Neuronal stem cell (in vitro differentiated cells): ENCODE measurements at regions not wholly inside any gene's neighbourhood (a gene's known extent, or its start where the extent isn't known, plus 50 kb on each side); places are given as distances from the start of the nearest gene placed in this dataset.
A peak's percentile ranks its signal among the peaks of the same experiment; 100 is the strongest.

ENCODE experiments used
- DNase-seq: peaks from one replicate; pipeline ENCODE4 v3.0.0-alpha.2; 2013; ENCODE audit warnings: low spot score
- H2AFZ ChIP-seq: one replicate; pipeline ENCODE4 v1.6.1; 2013; ENCODE audit warnings: mild to moderate bottlenecking, low read length, inconsistent platforms
- H2AK5ac ChIP-seq: 2 replicates; pipeline ENCODE4 v1.6.1; 2013; ENCODE audit warnings: low read depth, mild to moderate bottlenecking, inconsistent platforms, low read length, moderate library complexity, mixed read lengths
- H2BK120ac ChIP-seq: 2 replicates; pipeline ENCODE4 v1.6.1; 2013; ENCODE audit warnings: low read depth, mild to moderate bottlenecking, inconsistent platforms, low read length, moderate library complexity, mixed read lengths
- H2BK12ac ChIP-seq: one replicate; pipeline ENCODE4 v1.6.1; 2013; ENCODE audit warnings: low read length, inconsistent platforms
- H2BK15ac ChIP-seq: 2 replicates; pipeline ENCODE4 v1.6.1; 2013; ENCODE audit warnings: mild to moderate bottlenecking, low read length, inconsistent platforms, mixed read lengths
- H2BK5ac ChIP-seq: one replicate; pipeline ENCODE4 v1.6.1; 2013; ENCODE audit warnings: inconsistent platforms, mild to moderate bottlenecking, low read length, moderate library complexity
- H3K14ac ChIP-seq: one replicate; pipeline ENCODE4 v1.6.1; 2013; ENCODE audit warnings: low read length, inconsistent platforms
- H3K18ac ChIP-seq: 2 replicates; pipeline ENCODE4 v1.6.1; 2013; ENCODE audit warnings: low read length, inconsistent platforms
- H3K23ac ChIP-seq: 2 replicates; pipeline ENCODE4 v1.6.1; 2013; ENCODE audit warnings: low read depth, mild to moderate bottlenecking, mixed read lengths, low read length, inconsistent platforms; ENCODE audit not compliant: poor library complexity
- H3K27ac ChIP-seq: replicated peaks from 3 replicates; pipeline ENCODE4 v1.5.1; 2013; ENCODE audit warnings: low read length, inconsistent platforms
- H3K27me3 ChIP-seq, 3 experiments: 2 replicates each; pipeline ENCODE4 v1.6.1; 2013; ENCODE audit warnings: low read length in 3 of 3, mild to moderate bottlenecking in 2 of 3, inconsistent platforms in 1 of 3, low read depth in 1 of 3, mixed read lengths in 1 of 3, moderate library complexity in 1 of 3; ENCODE audit not compliant: control insufficient read depth in 3 of 3, insufficient read depth in 3 of 3
- H3K36me3 ChIP-seq, 2 donors: replicated peaks in 1 of 2; 2 replicates each; pipeline ENCODE4 v1.6.1; 2013; ENCODE audit warnings: low read length in 2 of 2; ENCODE audit not compliant: control insufficient read depth in 2 of 2, insufficient read depth in 2 of 2
- H3K4ac ChIP-seq: 2 replicates; pipeline ENCODE4 v1.6.1; 2013; ENCODE audit warnings: inconsistent platforms, mild to moderate bottlenecking, low read length, moderate library complexity
- H3K4me1 ChIP-seq, 2 donors: 1 replicate in 1 of 2; 2 replicates in 1 of 2; pipeline ENCODE4 v1.6.1; 2013; ENCODE audit warnings: low read length in 2 of 2, low read depth in 1 of 2; ENCODE audit not compliant: control insufficient read depth in 2 of 2, insufficient read depth in 1 of 2
- H3K4me2 ChIP-seq: one replicate; pipeline ENCODE4 v1.6.1; 2013; ENCODE audit warnings: mild to moderate bottlenecking, low read length, inconsistent platforms; ENCODE audit not compliant: insufficient read depth, poor library complexity, severe bottlenecking
- H3K4me3 ChIP-seq, 2 donors: 2 replicates each; pipeline ENCODE4 v1.5.1; 2013; ENCODE audit warnings: low read length in 2 of 2, mild to moderate bottlenecking in 2 of 2, inconsistent platforms in 1 of 2, moderate library complexity in 1 of 2
- H3K79me1 ChIP-seq: one replicate; pipeline ENCODE4 v1.6.1; 2013; ENCODE audit warnings: low read depth, mild to moderate bottlenecking, inconsistent platforms, low read length, moderate library complexity
- H3K9ac ChIP-seq: one replicate; pipeline ENCODE4 v1.6.1; 2013; ENCODE audit warnings: mild to moderate bottlenecking, low read depth, low read length, inconsistent platforms; ENCODE audit not compliant: poor library complexity
- H3K9me3 ChIP-seq, 2 donors: replicated peaks in 1 of 2; 2 replicates each; pipeline versions ENCODE3 to v1.6.1; 2013; ENCODE audit warnings: low read length in 2 of 2, mild to moderate bottlenecking in 2 of 2, inconsistent platforms in 1 of 2, low read depth in 1 of 2, mixed read lengths in 1 of 2, moderate library complexity in 1 of 2; ENCODE audit not compliant: control insufficient read depth in 2 of 2, insufficient read depth in 1 of 2
- H4K8ac ChIP-seq: one replicate; pipeline ENCODE4 v1.6.1; 2013; ENCODE audit warnings: low read depth, mild to moderate bottlenecking, inconsistent platforms, low read length, moderate library complexity
- H4K91ac ChIP-seq: one replicate; pipeline ENCODE4 v1.6.1; 2013; ENCODE audit warnings: low read length, low read depth, mild to moderate bottlenecking, inconsistent platforms; ENCODE audit not compliant: poor library complexity
- WGBS, 2 donors: extraction: QIAGEN DNeasy Blood & Tissue Kit; methylation state at CpG; one replicate each; pipeline ENCODE4 v1.1.7; 2013; ENCODE audit warnings: missing lambda C conversion rate in 2 of 2, mixed read lengths in 1 of 2; ENCODE audit not compliant: insufficient read length in 2 of 2, insufficient replicate concordance in 1 of 2; ENCODE audit errors: extremely low coverage in 2 of 2; 5-methylcytosine and 5-hydroxymethylcytosine counted together

GRCh38 chr4:62550121-62550520, 1350.0 kb downstream of the ADGRL3 start:
- H2AK5ac ChIP-seq: no peak overlapping the region
- no peaks in the 10 kb centered on the region for H3K36me3 ChIP-seq
- no peak for DNase-seq
- H2BK15ac ChIP-seq: no peak overlapping the region
- no peaks in the 10 kb centered on the region for H3K27me3 ChIP-seq
- no peak overlapping the region for H3K23ac ChIP-seq
- no peak overlapping the region for H3K4ac ChIP-seq
- no peak overlapping the region for H2AFZ ChIP-seq
- no peak overlapping the region for H2BK5ac ChIP-seq
- no peak overlapping the region for H3K27ac ChIP-seq
- H3K4me1 ChIP-seq: peaks cover 0 to 13% of the 10 kb centered on the region in 2 donors
- no peaks in the 10 kb centered on the region for H3K9me3 ChIP-seq
- H3K4me2 ChIP-seq: no peak overlapping the region
- H4K8ac ChIP-seq: no peak overlapping the region
- no peak overlapping the region for H3K4me3 ChIP-seq
- no peak overlapping the region for H4K91ac ChIP-seq
- no peak overlapping the region for H3K9ac ChIP-seq
- H2BK12ac ChIP-seq: no peak overlapping the region
- H3K79me1 ChIP-seq: no peaks in the 10 kb centered on the region
- no CpG with 5 or more reads among the region's 2 CpGs for WGBS, 2 donors
- H3K14ac ChIP-seq: no peak overlapping the region
- no peak overlapping the region for H3K18ac ChIP-seq
- H2BK120ac ChIP-seq: no peak overlapping the region

GRCh38 chr4:62549601-62550000, 1349.5 kb downstream of the ADGRL3 start:
- no peak for DNase-seq
- no peak overlapping the region for H2BK12ac ChIP-seq
- H3K27me3 ChIP-seq: no peaks in the 10 kb centered on the region
- no peak overlapping the region for H4K8ac ChIP-seq
- H3K4me2 ChIP-seq: no peak overlapping the region
- no peaks in the 10 kb centered on the region for H3K9me3 ChIP-seq
- no peak overlapping the region for H2AFZ ChIP-seq
- no peak overlapping the region for H3K9ac ChIP-seq
- H3K23ac ChIP-seq: no peak overlapping the region
- no peak overlapping the region for H2AK5ac ChIP-seq
- H2BK120ac ChIP-seq: no peak overlapping the region
- no peak overlapping the region for H3K27ac ChIP-seq
- no peak overlapping the region for H2BK15ac ChIP-seq
- no peaks in the 10 kb centered on the region for H3K36me3 ChIP-seq
- no peak overlapping the region for H2BK5ac ChIP-seq
- no peak overlapping the region for H3K4ac ChIP-seq
- no CpG with 5 or more reads among the region's 1 CpG for WGBS, 2 donors
- H3K14ac ChIP-seq: no peak overlapping the region
- no peaks in the 10 kb centered on the region for H3K79me1 ChIP-seq
- H3K18ac ChIP-seq: no peak overlapping the region
- H3K4me1 ChIP-seq: peaks cover 0 to 13% of the 10 kb centered on the region in 2 donors
- H4K91ac ChIP-seq: no peak overlapping the region
- H3K4me3 ChIP-seq: no peak overlapping the region

- Histone ChIP-seq H3K9ac (no peak overlapping the region), H2AFZ (peak overlapping the region; percentile 63), H3K79me1 (no peaks in the 10 kb centered on the region), H3K4me1 (peaks cover 0 to 13% of the 10 kb centered on the region in 2 donors), H3K14ac (no peak overlapping the region), H4K91ac (no peak overlapping the region), H3K4ac (no peak overlapping the region), H3K36me3 (no peaks in the 10 kb centered on the region), H3K27me3 (no peaks in the 10 kb centered on the region), H2BK12ac (no peak overlapping the region), H3K23ac (no peak overlapping the region), H3K9me3 (no peaks in the 10 kb centered on the region), H3K27ac (no peak overlapping the region), H2BK5ac (no peak overlapping the region), H2AK5ac (no peak overlapping the region), H3K18ac (peak overlapping the region; percentile 58), H4K8ac (no peak overlapping the region), H3K4me3 (no peak overlapping the region), H2BK15ac (no peak overlapping the region), H2BK120ac (no peak overlapping the region), H3K4me2 (no peak overlapping the region)
- no peak for DNase-seq
Measured at GRCh38 chr4:62548765-62549164, 1348.6 kb downstream of the ADGRL3 start.

GRCh38 chr4:62548108-62548524, 1348.0 kb downstream of the ADGRL3 start:
- H4K91ac ChIP-seq: no peak overlapping the region
- H3K27ac ChIP-seq: no peak overlapping the region
- H3K27me3 ChIP-seq: no peaks in the 10 kb centered on the region
- H3K14ac ChIP-seq: no peak overlapping the region
- no peak for DNase-seq
- no peak overlapping the region for H2BK120ac ChIP-seq
- no peak overlapping the region for H3K4ac ChIP-seq
- no peak overlapping the region for H2AK5ac ChIP-seq
- H2BK15ac ChIP-seq: no peak overlapping the region
- H3K4me3 ChIP-seq: no peak overlapping the region
- no peak overlapping the region for H4K8ac ChIP-seq
- no peak overlapping the region for H2BK5ac ChIP-seq
- H2AFZ ChIP-seq: peak overlapping the region; percentile 63
- peaks cover 0 to 13% of the 10 kb centered on the region in 2 donors for H3K4me1 ChIP-seq
- no peaks in the 10 kb centered on the region for H3K9me3 ChIP-seq
- H3K23ac ChIP-seq: no peak overlapping the region
- no peak overlapping the region for H2BK12ac ChIP-seq
- H3K79me1 ChIP-seq: no peaks in the 10 kb centered on the region
- no peak overlapping the region for H3K4me2 ChIP-seq
- H3K36me3 ChIP-seq: no peaks in the 10 kb centered on the region
- H3K9ac ChIP-seq: no peak overlapping the region
- WGBS, 2 donors: no CpG with 5 or more reads among the region's 13 CpGs
- H3K18ac ChIP-seq: no peak overlapping the region
